22Rv1 (cell line): ENCODE measurements at regions not wholly inside any gene's neighbourhood (a gene's known extent, or its start where the extent isn't known, plus 50 kb on each side); places are given as distances from the start of the nearest gene placed in this dataset.

Experiments
- CTCF ChIP-seq: fragments of 450-650 bp; IDR thresholded peaks from 2 replicates; pipeline ENCODE4 v1.5.1; 2017; ENCODE audit warnings: mild to moderate bottlenecking
- ZFX ChIP-seq: fragments of 450-650 bp; IDR thresholded peaks from 2 replicates; pipeline ENCODE4 v1.6.1; 2017; ENCODE audit warnings: antibody characterized with exemption, borderline replicate concordance

GRCh38 chr6:119727504-119728219 is 378.1 kb upstream of the MAN1A1 start:
- TF ChIP-seq CTCF: no peak
- TF ChIP-seq ZFX: no peak
